ENCODE measurements at regions not wholly inside any gene's neighbourhood (a gene's known extent, or its start where the extent isn't known, plus 50 kb on each side); places are given as distances from the start of the nearest gene placed in this dataset.

DNA sequence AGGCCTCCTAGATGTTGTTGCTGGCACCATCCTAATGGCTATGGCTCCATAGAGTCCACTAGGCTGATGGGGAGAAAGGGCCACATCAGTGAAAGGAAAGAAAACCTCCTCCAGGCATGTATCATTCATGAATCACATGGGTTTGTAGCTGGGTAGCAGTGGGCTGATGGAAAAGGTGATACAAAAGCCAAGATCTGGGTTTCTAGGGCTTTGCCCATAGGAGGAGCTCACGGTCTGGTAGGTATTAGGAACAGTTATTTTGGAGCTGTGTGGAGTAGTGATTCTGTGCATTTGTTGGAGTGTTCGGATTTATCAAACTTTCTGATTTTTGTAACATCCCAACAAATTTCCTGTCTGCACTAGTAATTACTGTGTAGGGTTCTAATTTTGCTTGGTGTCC is 259.2 kb downstream of the SLC4A3 start:
- H3K36me3 ChIP-seq: no peaks in the 10 kb centered on the region
- H3K27me3 ChIP-seq: no peaks in the 10 kb centered on the region
- H3K27ac ChIP-seq: no peak overlapping the region
- no peak for DNase-seq
- no peak overlapping the region for H3K4me3 ChIP-seq
- intact Hi-C loops (cut with DNase I; ENCODE audit: low total_unique reads): no loop called here
- TF ChIP-seq, protein P1, sequence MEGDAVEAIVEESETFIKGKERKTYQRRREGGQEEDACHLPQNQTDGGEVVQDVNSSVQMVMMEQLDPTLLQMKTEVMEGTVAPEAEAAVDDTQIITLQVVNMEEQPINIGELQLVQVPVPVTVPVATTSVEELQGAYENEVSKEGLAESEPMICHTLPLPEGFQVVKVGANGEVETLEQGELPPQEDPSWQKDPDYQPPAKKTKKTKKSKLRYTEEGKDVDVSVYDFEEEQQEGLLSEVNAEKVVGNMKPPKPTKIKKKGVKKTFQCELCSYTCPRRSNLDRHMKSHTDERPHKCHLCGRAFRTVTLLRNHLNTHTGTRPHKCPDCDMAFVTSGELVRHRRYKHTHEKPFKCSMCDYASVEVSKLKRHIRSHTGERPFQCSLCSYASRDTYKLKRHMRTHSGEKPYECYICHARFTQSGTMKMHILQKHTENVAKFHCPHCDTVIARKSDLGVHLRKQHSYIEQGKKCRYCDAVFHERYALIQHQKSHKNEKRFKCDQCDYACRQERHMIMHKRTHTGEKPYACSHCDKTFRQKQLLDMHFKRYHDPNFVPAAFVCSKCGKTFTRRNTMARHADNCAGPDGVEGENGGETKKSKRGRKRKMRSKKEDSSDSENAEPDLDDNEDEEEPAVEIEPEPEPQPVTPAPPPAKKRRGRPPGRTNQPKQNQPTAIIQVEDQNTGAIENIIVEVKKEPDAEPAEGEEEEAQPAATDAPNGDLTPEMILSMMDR (IDR thresholded peaks at IDR 0.05): no peak
- no peak for TF ChIP-seq POLR2A (IDR thresholded peaks at IDR 0.05)
- no peaks in the 10 kb centered on the region for H3K4me1 ChIP-seq
- H3K9me3 ChIP-seq: no peaks in the 10 kb centered on the region

DNA sequence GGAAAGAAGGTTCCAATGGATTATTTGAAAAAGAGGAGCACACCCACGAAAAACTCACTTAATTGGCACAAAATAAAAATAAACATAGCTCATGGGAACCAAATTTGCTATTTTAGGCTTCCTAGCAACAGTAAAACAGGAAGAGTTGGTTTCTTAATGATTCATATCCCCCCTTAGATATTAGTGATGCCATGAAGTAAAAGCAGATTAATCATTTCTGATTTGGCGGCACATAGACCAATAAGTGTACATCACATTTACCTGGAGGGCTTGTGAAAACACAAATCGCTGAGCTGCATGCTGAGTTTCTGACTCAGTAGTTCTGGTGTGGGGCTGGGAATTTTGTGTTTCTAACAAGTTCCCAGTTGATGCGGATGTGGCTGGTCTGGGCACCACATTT is 260.4 kb downstream of the SLC4A3 start:
- TF ChIP-seq POLR2A (IDR thresholded peaks at IDR 0.05): no peak
- TF ChIP-seq, protein P1 (IDR thresholded peaks at IDR 0.05): no peak
- no peaks in the 10 kb centered on the region for H3K36me3 ChIP-seq
- no peak for DNase-seq
- intact Hi-C loops (cut with DNase I; ENCODE audit: low total_unique reads): no loop called here
- H3K4me3 ChIP-seq: no peak overlapping the region
- H3K27ac ChIP-seq: no peak overlapping the region
- H3K9me3 ChIP-seq: no peaks in the 10 kb centered on the region
- H3K4me1 ChIP-seq: no peaks in the 10 kb centered on the region
- no peaks in the 10 kb centered on the region for H3K27me3 ChIP-seq

DNA sequence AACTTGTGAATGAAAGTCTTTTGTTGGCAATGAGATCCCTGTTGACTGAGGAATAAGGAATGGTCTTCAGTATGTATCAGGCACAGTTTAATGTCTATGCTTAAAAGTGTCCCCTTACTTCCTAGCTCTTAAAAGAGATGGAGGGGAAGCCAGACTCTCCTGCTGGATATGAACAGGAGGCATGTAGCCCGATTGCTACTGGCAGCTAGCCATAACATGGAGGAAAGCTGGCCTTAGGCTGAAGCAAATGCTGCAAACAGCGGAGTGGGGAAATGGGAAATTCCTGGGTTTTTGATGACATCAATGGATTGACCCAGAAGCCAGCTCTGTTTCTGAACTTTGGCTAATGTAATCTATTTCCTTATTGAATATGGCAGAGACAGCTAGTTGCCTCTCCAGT is 266.1 kb downstream of the SLC4A3 start:
- Histone ChIP-seq H3K27ac (no peak overlapping the region), H3K36me3 (no peaks in the 10 kb centered on the region), H3K9me3 (no peaks in the 10 kb centered on the region), H3K4me3 (no peak overlapping the region), H3K4me1 (no peaks in the 10 kb centered on the region), H3K27me3 (no peaks in the 10 kb centered on the region)
- intact Hi-C loops (cut with DNase I; ENCODE audit: low total_unique reads): no loop called here
- no peak for DNase-seq
- no peak for TF ChIP-seq POLR2A (IDR thresholded peaks at IDR 0.05)
- TF ChIP-seq, protein P1 (IDR thresholded peaks at IDR 0.05): no peak

GRCh38 chr2:219897456-219897855 is 270.0 kb downstream of the SLC4A3 start:
- Histone ChIP-seq H3K4me3 (no peak overlapping the region), H3K4me1 (no peaks in the 10 kb centered on the region), H3K27ac (no peak overlapping the region), H3K27me3 (no peaks in the 10 kb centered on the region), H3K36me3 (no peaks in the 10 kb centered on the region), H3K9me3 (no peaks in the 10 kb centered on the region)
- no peak for DNase-seq
- intact Hi-C loops (cut with DNase I; ENCODE audit: low total_unique reads): no loop called here
- TF ChIP-seq, protein P1 (IDR thresholded peaks at IDR 0.05): no peak
- TF ChIP-seq POLR2A (IDR thresholded peaks at IDR 0.05): no peak

DNA sequence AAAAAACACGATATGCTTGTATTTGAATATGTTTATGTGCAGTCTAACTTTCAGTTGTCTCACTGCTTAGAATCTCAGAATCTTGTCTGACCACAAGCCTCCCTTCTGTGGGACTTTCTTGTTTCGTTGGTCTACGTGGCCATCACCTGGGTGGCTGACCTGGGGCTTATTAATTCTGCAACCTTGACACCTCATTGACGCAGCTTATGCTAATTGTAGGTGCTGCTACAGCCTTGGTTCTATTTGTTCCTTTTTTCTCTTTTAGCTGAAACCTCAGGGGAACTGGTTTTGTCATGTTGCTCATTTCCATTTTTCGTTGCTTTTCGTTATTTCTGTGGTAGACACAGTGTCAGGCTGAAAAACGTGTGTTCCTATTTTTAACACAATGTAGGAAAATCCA is 273.7 kb downstream of the SLC4A3 start:
- H3K9me3 ChIP-seq: no peaks in the 10 kb centered on the region
- H3K27me3 ChIP-seq: no peaks in the 10 kb centered on the region
- no peak overlapping the region for H3K4me3 ChIP-seq
- H3K36me3 ChIP-seq: no peaks in the 10 kb centered on the region
- DNase-seq: no peak
- no peaks in the 10 kb centered on the region for H3K4me1 ChIP-seq
- TF ChIP-seq POLR2A (IDR thresholded peaks at IDR 0.05): no peak
- TF ChIP-seq, protein P1 (IDR thresholded peaks at IDR 0.05): no peak
- intact Hi-C loops (cut with DNase I; ENCODE audit: low total_unique reads): no loop called here
- H3K27ac ChIP-seq: no peak overlapping the region
